ENCODE measurements at regions not wholly inside any gene's neighbourhood (a gene's known extent, or its start where the extent isn't known, plus 50 kb on each side); places are given as distances from the start of the nearest gene placed in this dataset.

- no peak for TF ChIP-seq ZSCAN4 (tag by site-specific recombination; IDR thresholded peaks at IDR 0.05)
- no peak for TF ChIP-seq OSR2 (tag by site-specific recombination; IDR thresholded peaks at IDR 0.05)
- TF ChIP-seq SETDB1 (IDR thresholded peaks at IDR 0.05; ENCODE audit: insufficient read length, low read length): no peak
- TF ChIP-seq ZNF221 (tag by site-specific recombination; IDR thresholded peaks at IDR 0.05; ENCODE audit: borderline replicate concordance): no peak
- TF ChIP-seq ZNF843 (tag by site-specific recombination; IDR thresholded peaks at IDR 0.05): no peak
Measured at GRCh38 chr6:135638108-135638507, 140.6 kb upstream of the AHI1 start (continued).

- H3K4me3 ChIP-seq (ENCODE audit: low read depth, low read length): no peak overlapping the region
- POLR2A ChIA-PET: no interaction called here
- H3K36me3 ChIP-seq (ENCODE audit: control insufficient read depth in 2 of 2, insufficient read depth in 1 of 2, low read length in 2 of 2): no peaks in the 10 kb centered on the region
- TF ChIP-seq ZNF530 (tag by site-specific recombination; IDR thresholded peaks at IDR 0.05; ENCODE audit: low read depth) (no peak), ZBTB48 (tag by site-specific recombination; IDR thresholded peaks at IDR 0.05) (no peak), ZBTB1 (tag by site-specific recombination; IDR thresholded peaks at IDR 0.05) (no peak), ZNF701 (tag by site-specific recombination; IDR thresholded peaks at IDR 0.05) (no peak), EGR2 (tag by site-specific recombination; IDR thresholded peaks at IDR 0.05; ENCODE audit: low read depth) (no peak), ELK4 (IDR thresholded peaks at IDR 0.05; ENCODE audit: borderline replicate concordance, low read depth, low read length) (no peak), SETDB1 (IDR thresholded peaks at IDR 0.05; ENCODE audit: insufficient read length, low read length) (no peak), ZNF488 (tag by site-specific recombination; IDR thresholded peaks at IDR 0.05) (no peak), ZNF626 (tag by site-specific recombination; IDR thresholded peaks at IDR 0.05) (no peak), ZSCAN4 (tag by site-specific recombination; IDR thresholded peaks at IDR 0.05) (no peak), ZNF777 (tag by site-specific recombination; IDR thresholded peaks at IDR 0.05; ENCODE audit: borderline replicate concordance) (no peak), ZNF211 (tag by site-specific recombination; IDR thresholded peaks at IDR 0.05; ENCODE audit: low read depth) (no peak), BCL6B (tag by site-specific recombination; IDR thresholded peaks at IDR 0.05) (no peak), ZNF843 (tag by site-specific recombination; IDR thresholded peaks at IDR 0.05) (no peak), ZNF704 (tag by site-specific recombination; IDR thresholded peaks at IDR 0.05) (no peak), ZNF513 (tag by site-specific recombination; IDR thresholded peaks at IDR 0.05) (no peak), HOXA7 (CRISPR knock-in tag; IDR thresholded peaks at IDR 0.05; ENCODE audit: borderline replicate concordance) (no peak)
- H3K9me3 ChIP-seq (ENCODE audit: control insufficient read depth, insufficient read depth, low read depth, low read length): no peaks in the 10 kb centered on the region
- CTCF ChIA-PET: no interaction called here
- no peaks in the 10 kb centered on the region for H3K4me1 ChIP-seq (ENCODE audit: control insufficient read depth, insufficient read depth, low read length)
- H3K27ac ChIP-seq (ENCODE audit: extremely low read depth, low read depth, low read length): no peak overlapping the region
Measured at GRCh38 chr6:135640048-135640447, 142.5 kb upstream of the AHI1 start.

Data from HEK293 (cell line).